Endothelial cell of umbilical vein (primary cell): ENCODE measurements at regions not wholly inside any gene's neighbourhood (a gene's known extent, or its start where the extent isn't known, plus 50 kb on each side); places are given as distances from the start of the nearest gene placed in this dataset.
A peak's percentile ranks its signal among the peaks of the same experiment; 100 is the strongest.

Source experiments
- BruUV-seq: library from RNA; stranded (reverse); fragments of 400-500 nt; replicated peaks from 2 replicates; lab custom pipeline; 2021; lab: Mats Ljungman, UMichigan
- CTCF ChIA-PET: fragments of 300-600, 350-600 bp; sonication (Branson Sonifier 250); formaldehyde crosslinking; loops from one replicate; lab custom pipeline; 2021; ENCODE audit warnings: antibody characterized with exemption, inconsistent platforms; lab: Charles Lee
- POLR2A ChIA-PET: fragments of 300-600, 350-600 bp; sonication (Branson Sonifier 250); formaldehyde crosslinking; loops from one replicate; lab custom pipeline; 2021; ENCODE audit warnings: antibody characterized with exemption, inconsistent platforms; lab: Charles Lee
- DNase-seq: peaks from one replicate; pipeline ENCODE4 v3.0.0-alpha.2; 2011; ENCODE audit warnings: low read depth, low spot score
- FAIRE-seq: peaks from 2 replicates; lab custom pipeline; 2011; peaks lifted over from hg19 to GRCh38; lab: Jason Lieb, UNC
- H2AFZ ChIP-seq: 2 replicates; pipeline ENCODE4 v1.6.0; 2012; ENCODE audit warnings: low read depth, low read length, control low read depth, inconsistent platforms
- H3K27ac ChIP-seq: 2 replicates; pipeline ENCODE4 v1.5.1; 2011; ENCODE audit warnings: low read depth, mild to moderate bottlenecking, control low read depth, low read length, moderate library complexity; ENCODE audit not compliant: insufficient read depth
- H3K27me3 ChIP-seq, 2 experiments: 2 replicates each; pipeline versions ENCODE4 v1.6.0 to v1.6.1; 2011; ENCODE audit warnings: low read length in 2 of 2, mixed read lengths in 1 of 2; ENCODE audit not compliant: control insufficient read depth in 2 of 2, insufficient read depth in 2 of 2
- H3K36me3 ChIP-seq, 2 experiments: 2 replicates in 1 of 2; 3 replicates in 1 of 2; pipeline ENCODE4 v1.5.1; 2011; ENCODE audit warnings: low read length in 2 of 2, mild to moderate bottlenecking in 1 of 2, moderate library complexity in 1 of 2; ENCODE audit not compliant: control insufficient read depth in 2 of 2, insufficient read depth in 2 of 2; ENCODE audit errors: extremely low read depth in 1 of 2
- H3K4me1 ChIP-seq: 3 replicates; pipeline ENCODE4 v1.5.1; 2011; ENCODE audit warnings: mild to moderate bottlenecking, low read length; ENCODE audit not compliant: control insufficient read depth, insufficient read depth; ENCODE audit errors: extremely low read depth
- H3K4me2 ChIP-seq: 2 replicates; pipeline ENCODE4 v1.6.1; 2011; ENCODE audit warnings: low read length, control low read depth, mixed read lengths; ENCODE audit not compliant: insufficient read depth
- H3K4me3 ChIP-seq, 3 experiments: fragments of 200-600 bp in 1 of 3; sonication (generic), shearing (Covaris generic) in 1 of 3; replicated peaks in 1 of 3; 2 replicates each; pipeline ENCODE4 v1.5.1; 2011 to 2016; ENCODE audit warnings: control low read depth in 3 of 3, low read length in 3 of 3, mild to moderate bottlenecking in 2 of 3, inconsistent platforms in 1 of 3, low read depth in 1 of 3, moderate library complexity in 1 of 3; ENCODE audit not compliant: insufficient read depth in 1 of 3
- H3K79me2 ChIP-seq: 2 replicates; pipeline ENCODE4 v1.6.0; 2012; ENCODE audit warnings: low read length, inconsistent platforms; ENCODE audit not compliant: control insufficient read depth, insufficient read depth
- H3K9ac ChIP-seq: replicated peaks from 2 replicates; pipeline ENCODE3; 2011; ENCODE audit warnings: low read length, control low read depth; ENCODE audit not compliant: insufficient read depth; ENCODE audit errors: extremely low read depth
- H3K9me1 ChIP-seq: replicated peaks from 3 replicates; pipeline ENCODE4 v1.6.0; 2011; ENCODE audit warnings: mild to moderate bottlenecking, low read length; ENCODE audit not compliant: control insufficient read depth, insufficient read depth; ENCODE audit errors: extremely low read depth
- H3K9me3 ChIP-seq: replicated peaks from 2 replicates; pipeline ENCODE4 v1.5.1; 2012; ENCODE audit warnings: low read length, inconsistent platforms; ENCODE audit not compliant: control insufficient read depth, insufficient read depth
- H4K20me1 ChIP-seq: replicated peaks from 2 replicates; pipeline ENCODE3; 2011; ENCODE audit warnings: mild to moderate bottlenecking, low read length; ENCODE audit not compliant: control insufficient read depth, insufficient read depth; ENCODE audit errors: extremely low read depth
- CTCF ChIP-seq, 2 donors: IDR thresholded peaks; 1 replicate in 1 of 2; 2 replicates in 1 of 2; pipeline ENCODE4 v1.5.1; 2011; ENCODE audit warnings: low read length in 2 of 2, mild to moderate bottlenecking in 2 of 2, moderate library complexity in 2 of 2, control low read depth in 1 of 2, inconsistent platforms in 1 of 2, low read depth in 1 of 2; ENCODE audit not compliant: insufficient read depth in 1 of 2; ENCODE audit errors: extremely low read depth in 1 of 2
- EZH2 ChIP-seq: IDR thresholded peaks from 2 replicates; pipeline ENCODE4 v1.6.1; 2012; ENCODE audit warnings: borderline replicate concordance, low read depth, mild to moderate bottlenecking, moderate library complexity, low read length, inconsistent platforms; ENCODE audit not compliant: severe bottlenecking
- FOS ChIP-seq: IDR thresholded peaks from 2 replicates; pipeline ENCODE4 v1.6.1; 2011; ENCODE audit warnings: mild to moderate bottlenecking, low read length, moderate library complexity, borderline replicate concordance; ENCODE audit not compliant: insufficient read depth
- MAX ChIP-seq: IDR thresholded peaks from 2 replicates; pipeline ENCODE4 v1.6.1; 2011; ENCODE audit not compliant: insufficient read depth, insufficient read length
- POLR2A ChIP-seq: IDR thresholded peaks from 2 replicates; pipeline ENCODE4 v1.6.1; 2012; ENCODE audit warnings: low read depth, mild to moderate bottlenecking, control low read depth, low read length
- dilution Hi-C: fragments of 300-500 bp; cut with MboI; formaldehyde crosslinking; loops from one replicate; pipeline ENCODE4 v1.15.0; 2019; ENCODE audit warnings: low sequenced_read_pairs; ENCODE audit not compliant: extremely low pct_ligation_motif_present
- intact Hi-C: fragments of 100-400 bp; cut with micrococcal nuclease; formaldehyde crosslinking; loops from one replicate; pipeline ENCODE4 v1.10.0; 2022

DNA sequence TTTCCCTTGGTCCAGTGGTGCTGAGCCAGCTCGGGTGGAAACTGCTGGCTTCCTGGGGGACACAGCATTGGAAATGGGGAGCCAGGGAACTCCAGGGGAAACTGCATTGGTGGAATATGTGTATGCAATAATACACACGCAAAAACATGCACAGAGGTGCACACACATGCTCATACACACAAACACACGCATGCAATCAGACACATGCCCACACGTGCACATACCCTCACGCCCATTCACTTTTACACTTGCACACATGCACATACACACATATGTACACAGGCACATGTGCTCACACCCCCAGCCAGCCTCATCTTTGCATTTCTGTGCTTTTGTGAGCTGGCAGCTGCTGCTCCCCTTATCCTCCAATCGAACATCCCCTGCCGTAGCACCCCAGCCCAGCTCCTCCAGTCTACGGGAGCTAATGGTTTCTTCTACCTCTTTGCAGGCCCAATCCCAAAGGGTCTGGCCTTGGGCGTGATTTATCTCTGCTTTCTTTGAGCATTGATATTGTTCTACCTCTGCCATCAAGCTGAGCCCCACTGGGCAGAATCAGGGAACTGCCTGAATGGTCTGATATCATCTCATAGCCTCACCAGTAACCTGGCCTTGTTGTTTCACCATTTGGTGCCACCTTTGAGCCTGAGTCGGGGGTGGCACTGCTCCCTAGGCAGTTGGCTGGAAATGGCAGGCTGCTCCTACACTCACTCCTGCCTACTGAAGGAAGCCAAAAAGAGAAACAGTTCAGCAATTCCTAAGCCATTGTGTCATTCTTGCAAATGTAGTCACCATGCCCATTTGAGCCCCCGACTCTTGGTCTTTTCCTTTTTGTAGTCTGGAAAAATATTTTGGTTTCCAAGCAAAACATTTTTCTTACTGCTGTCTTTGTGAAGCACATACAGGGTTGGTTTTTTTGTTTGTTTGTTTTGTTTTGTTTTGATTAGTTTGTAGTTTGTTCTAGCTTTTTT, 104.4 kb upstream of the MAMLD1 start:
- intact Hi-C loops: no loop called here
- CTCF ChIA-PET: no interaction called here
- Histone ChIP-seq H3K27ac (no peak overlapping the region), H3K4me2 (no peak overlapping the region), H4K20me1 (no peaks in the 10 kb centered on the region), H3K4me3 (no peak overlapping the region), H3K9ac (no peak overlapping the region), H3K27me3 (no peaks in the 10 kb centered on the region), H3K9me1 (no peaks in the 10 kb centered on the region), H3K4me1 (no peaks in the 10 kb centered on the region), H3K79me2 (no peaks in the 10 kb centered on the region), H3K36me3 (no peaks in the 10 kb centered on the region), H2AFZ (no peak overlapping the region), H3K9me3 (no peaks in the 10 kb centered on the region)
- BruUV-seq: no TSS peak
- TF ChIP-seq POLR2A (no peak), FOS (no peak), CTCF (IDR thresholded peaks at IDR 0.05; ENCODE audit: extremely low read depth in 1 of 2, insufficient read depth in 1 of 2, low read depth in 1 of 2, low read length in 2 of 2) (no peak), MAX (no peak), EZH2 (no peak)
- POLR2A ChIA-PET: no interaction called here
- DNase-seq (peak; percentile 32), FAIRE-seq (no peak)
- dilution Hi-C loops: no loop called here
